GM21367 (cell line): ENCODE measurements at regions not wholly inside any gene's neighbourhood (a gene's known extent, or its start where the extent isn't known, plus 50 kb on each side); places are given as distances from the start of the nearest gene placed in this dataset.

ENCODE experiments used
- ATAC-seq: cut with Tn5 transposase; IDR thresholded peaks from one replicate; pipeline ENCODE4 v1.9.1; 2021; ENCODE audit not compliant: unreplicated experiment

- no peak for ATAC-seq
These were observed 217.0 kb downstream of the OSR1 start for GRCh38 chr2:19141234-19142004.

- ATAC-seq = no peak
These were observed 217.8 kb downstream of the OSR1 start for GRCh38 chr2:19140463-19141208.

- ATAC-seq = no peak
These were observed 219.0 kb downstream of the OSR1 start for GRCh38 chr2:19139386-19139785.

- no peak for ATAC-seq
These were observed 220.1 kb downstream of the OSR1 start for GRCh38 chr2:19138264-19138825.

GRCh38 chr2:19137433-19137832 lies 221.0 kb downstream of the OSR1 start:
- ATAC-seq = no peak

GRCh38 chr2:19132967-19133366 lies 225.5 kb downstream of the OSR1 start:
- ATAC-seq = no peak

- ATAC-seq = no peak
These were observed 226.6 kb downstream of the OSR1 start for GRCh38 chr2:19131871-19132270.

GRCh38 chr2:19128148-19128547 lies 230.3 kb downstream of the OSR1 start:
- ATAC-seq = no peak

- ATAC-seq = no peak
These were observed 230.8 kb downstream of the OSR1 start for GRCh38 chr2:19127616-19128015.

- no peak for ATAC-seq
These were observed 232.3 kb downstream of the OSR1 start for GRCh38 chr2:19125901-19126680.

- no peak for ATAC-seq
These were observed 234.3 kb downstream of the OSR1 start for GRCh38 chr2:19124135-19124534.

GRCh38 chr2:19123556-19123955 lies 234.9 kb downstream of the OSR1 start:
- no peak for ATAC-seq

GRCh38 chr2:19122220-19122619 lies 236.2 kb downstream of the OSR1 start:
- ATAC-seq = no peak

GRCh38 chr2:19120941-19121750 lies 237.3 kb downstream of the OSR1 start:
- ATAC-seq = no peak

- no peak for ATAC-seq
These were observed 238.2 kb downstream of the OSR1 start for GRCh38 chr2:19120181-19120580.

GRCh38 chr2:19119326-19120001 lies 239.0 kb downstream of the OSR1 start:
- no peak for ATAC-seq

- no peak for ATAC-seq
These were observed 241.5 kb downstream of the OSR1 start for GRCh38 chr2:19116918-19117317.

- ATAC-seq = no peak
These were observed 243.6 kb downstream of the OSR1 start for GRCh38 chr2:19114754-19115231.

GRCh38 chr2:19114126-19114525 lies 244.3 kb downstream of the OSR1 start:
- ATAC-seq = no peak

GRCh38 chr2:19111354-19111753 lies 247.1 kb downstream of the OSR1 start:
- ATAC-seq = no peak
